Neural cell (in vitro differentiated cells): ENCODE measurements at regions not wholly inside any gene's neighbourhood (a gene's known extent, or its start where the extent isn't known, plus 50 kb on each side); places are given as distances from the start of the nearest gene placed in this dataset.
"Not testable (repeated sequence)": the region's sequence is repeated elsewhere in the genome, so short reads cannot be mapped to it uniquely, and the experiment has no call there.

Experiments
- H2AFZ ChIP-seq: fragments of 200-600, 300-800 bp; sonication (generic), shearing (Covaris generic); 2 replicates; pipeline ENCODE4 v1.6.0; 2014; ENCODE audit warnings: low read depth, mild to moderate bottlenecking, antibody characterized with exemption, low read length, moderate library complexity
- H3F3A ChIP-seq: fragments of 200-600 bp; shearing (Covaris generic); 2 replicates; pipeline ENCODE4 v1.6.1; 2016; ENCODE audit warnings: mild to moderate bottlenecking, moderate library complexity, mixed read lengths, antibody characterized with exemption, low read length; ENCODE audit not compliant: insufficient read depth, poor library complexity, severe bottlenecking
- H3K27ac ChIP-seq: fragments of 200-600, 300-800 bp; sonication (generic), shearing (Covaris generic); 2 replicates; pipeline ENCODE4 v1.5.1; 2014; ENCODE audit warnings: mild to moderate bottlenecking, low read length, moderate library complexity
- H3K27me3 ChIP-seq: fragments of 300-800, 200-600 bp; sonication (generic), shearing (Covaris generic); 2 replicates; pipeline ENCODE4 v1.6.0; 2014; ENCODE audit warnings: mild to moderate bottlenecking, low read depth, low read length, moderate library complexity; ENCODE audit not compliant: insufficient read depth
- H3K36me3 ChIP-seq: fragments of 300-800, 200-600 bp; sonication (generic), shearing (Covaris generic); 2 replicates; pipeline ENCODE4 v1.5.1; 2014; ENCODE audit warnings: mild to moderate bottlenecking, antibody characterized with exemption, low read length, moderate library complexity; ENCODE audit not compliant: insufficient read depth
- H3K4me2 ChIP-seq: fragments of 300-800, 200-600 bp; sonication (generic), shearing (Covaris generic); 2 replicates; pipeline ENCODE4 v1.6.0; 2014; ENCODE audit warnings: mild to moderate bottlenecking, low read length
- H3K4me3 ChIP-seq: fragments of 300-800, 200-600 bp; sonication (generic), shearing (Covaris generic); 2 replicates; pipeline ENCODE4 v1.5.1; 2014; ENCODE audit warnings: mild to moderate bottlenecking, low read length, moderate library complexity
- H3K79me2 ChIP-seq: fragments of 200-600 bp; shearing (Covaris generic); replicated peaks from 2 replicates; pipeline ENCODE4 v1.6.0; 2014; ENCODE audit warnings: mild to moderate bottlenecking, low read length, moderate library complexity; ENCODE audit not compliant: insufficient read depth
- H3K9ac ChIP-seq: fragments of 300-800, 200-600 bp; sonication (generic), shearing (Covaris generic); 2 replicates; pipeline ENCODE4 v1.6.1; 2016; ENCODE audit warnings: mild to moderate bottlenecking, low read length, mixed read lengths
- H3K9me2 ChIP-seq: fragments of 200-600 bp; shearing (Covaris generic); 2 replicates; pipeline ENCODE4 v1.6.1; 2016; ENCODE audit warnings: mild to moderate bottlenecking, low read length, mixed read lengths; ENCODE audit not compliant: insufficient read depth
- H3K9me3 ChIP-seq: fragments of 200-600, 300-800 bp; sonication (generic), shearing (Covaris generic); 2 replicates; pipeline ENCODE4 v1.6.1; 2016; ENCODE audit warnings: mild to moderate bottlenecking, mixed run types, low read length, moderate library complexity, mixed read lengths
- H4K20me1 ChIP-seq: fragments of 200-600 bp; shearing (Covaris generic); 2 replicates; pipeline ENCODE4 v1.6.1; 2016; ENCODE audit warnings: mild to moderate bottlenecking, mixed run types; ENCODE audit not compliant: insufficient read depth
- EP300 ChIP-seq: fragments of 450-650 bp; conservative IDR thresholded peaks from 2 replicates; pipeline ENCODE4 v1.6.1; 2014; ENCODE audit warnings: antibody characterized with exemption, mild to moderate bottlenecking, moderate library complexity; ENCODE audit not compliant: poor library complexity, severe bottlenecking
- EZH2 ChIP-seq: fragments of 200-600, 300-800 bp; shearing (Covaris generic), sonication (generic); IDR thresholded peaks from 2 replicates; pipeline ENCODE4 v1.6.1; 2014; ENCODE audit warnings: antibody characterized with exemption, low read length, borderline replicate concordance, mild to moderate bottlenecking; ENCODE audit not compliant: insufficient read depth, poor library complexity, severe bottlenecking
- MXI1 ChIP-seq: fragments of 450-650 bp; conservative IDR thresholded peaks from 2 replicates; pipeline ENCODE4 v1.6.1; 2014; ENCODE audit warnings: antibody characterized with exemption, mild to moderate bottlenecking; ENCODE audit not compliant: poor library complexity, severe bottlenecking
- POLR2AphosphoS5 ChIP-seq: IDR thresholded peaks from 2 replicates; pipeline ENCODE4 v1.6.1; 2012
- RAD21 ChIP-seq: fragments of 450-650 bp; conservative IDR thresholded peaks from 2 replicates; pipeline ENCODE4 v1.6.1; 2014; ENCODE audit warnings: antibody characterized with exemption, mild to moderate bottlenecking, moderate library complexity
- SMC3 ChIP-seq: fragments of 450-650 bp; conservative IDR thresholded peaks from 2 replicates; pipeline ENCODE4 v1.6.1; 2014; ENCODE audit warnings: antibody characterized with exemption, mild to moderate bottlenecking, moderate library complexity; ENCODE audit not compliant: poor library complexity
- TAF1 ChIP-seq: IDR thresholded peaks from 2 replicates; pipeline ENCODE4 v1.6.1; 2012; ENCODE audit warnings: low read depth
- TF ChIP-seq, protein P1 (sequence below): fragments of 450-650 bp; IDR thresholded peaks from 2 replicates; pipeline ENCODE4 v1.5.1; 2014; ENCODE audit warnings: antibody characterized with exemption, mild to moderate bottlenecking, moderate library complexity; ENCODE audit not compliant: poor library complexity, severe bottlenecking
- TF ChIP-seq, protein P2 (sequence below): IDR thresholded peaks from 2 replicates; pipeline ENCODE4 v1.6.1; 2012; ENCODE audit warnings: borderline replicate concordance

DNA sequence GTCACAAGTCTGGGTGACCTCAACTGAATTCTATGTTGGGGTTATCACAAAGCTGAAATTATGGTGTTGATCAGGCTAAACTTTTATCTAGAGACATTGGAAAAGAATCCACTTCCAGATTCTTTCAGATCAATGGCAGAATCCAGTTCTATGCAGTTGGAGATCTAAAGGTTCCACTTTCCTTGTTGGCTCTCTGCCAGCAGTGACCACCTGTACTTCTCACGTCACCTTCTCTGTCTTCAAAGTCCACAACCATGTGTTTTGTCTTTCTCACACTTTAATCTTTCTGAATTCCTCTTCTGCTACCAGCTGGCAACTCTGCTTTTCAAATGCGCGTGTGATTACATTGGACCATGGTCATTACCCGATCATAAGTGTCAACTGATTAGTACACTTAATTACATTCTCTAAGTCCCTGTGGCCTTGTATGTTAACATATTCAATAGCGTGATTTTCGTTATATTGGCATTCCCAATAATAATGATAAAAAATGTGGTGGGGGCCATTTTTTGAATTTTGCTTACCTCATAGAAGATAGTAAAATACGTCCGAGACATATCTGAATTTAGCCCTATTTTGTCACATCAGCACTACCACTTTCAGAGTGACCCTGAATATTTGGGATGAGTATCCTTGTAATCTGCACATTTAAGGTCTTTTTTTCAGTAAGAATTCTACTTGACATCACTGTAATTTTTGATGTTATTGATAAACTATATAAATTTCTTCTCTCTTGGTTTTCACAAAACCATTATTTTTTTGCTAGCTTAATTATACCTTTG is 73.7 kb upstream of the PRDM9 start:
- H3K4me3 ChIP-seq: no peak overlapping the region
- H3K9ac ChIP-seq: no peak overlapping the region
- H3F3A ChIP-seq: no peaks in the 10 kb centered on the region
- H3K36me3 ChIP-seq: no peaks in the 10 kb centered on the region
- no peak overlapping the region for H3K4me2 ChIP-seq
- no peak for TF ChIP-seq POLR2AphosphoS5
- TF ChIP-seq RAD21: no peak
- no peak for TF ChIP-seq EZH2
- TF ChIP-seq, protein P1, sequence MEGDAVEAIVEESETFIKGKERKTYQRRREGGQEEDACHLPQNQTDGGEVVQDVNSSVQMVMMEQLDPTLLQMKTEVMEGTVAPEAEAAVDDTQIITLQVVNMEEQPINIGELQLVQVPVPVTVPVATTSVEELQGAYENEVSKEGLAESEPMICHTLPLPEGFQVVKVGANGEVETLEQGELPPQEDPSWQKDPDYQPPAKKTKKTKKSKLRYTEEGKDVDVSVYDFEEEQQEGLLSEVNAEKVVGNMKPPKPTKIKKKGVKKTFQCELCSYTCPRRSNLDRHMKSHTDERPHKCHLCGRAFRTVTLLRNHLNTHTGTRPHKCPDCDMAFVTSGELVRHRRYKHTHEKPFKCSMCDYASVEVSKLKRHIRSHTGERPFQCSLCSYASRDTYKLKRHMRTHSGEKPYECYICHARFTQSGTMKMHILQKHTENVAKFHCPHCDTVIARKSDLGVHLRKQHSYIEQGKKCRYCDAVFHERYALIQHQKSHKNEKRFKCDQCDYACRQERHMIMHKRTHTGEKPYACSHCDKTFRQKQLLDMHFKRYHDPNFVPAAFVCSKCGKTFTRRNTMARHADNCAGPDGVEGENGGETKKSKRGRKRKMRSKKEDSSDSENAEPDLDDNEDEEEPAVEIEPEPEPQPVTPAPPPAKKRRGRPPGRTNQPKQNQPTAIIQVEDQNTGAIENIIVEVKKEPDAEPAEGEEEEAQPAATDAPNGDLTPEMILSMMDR: no peak
- TF ChIP-seq, protein P2, sequence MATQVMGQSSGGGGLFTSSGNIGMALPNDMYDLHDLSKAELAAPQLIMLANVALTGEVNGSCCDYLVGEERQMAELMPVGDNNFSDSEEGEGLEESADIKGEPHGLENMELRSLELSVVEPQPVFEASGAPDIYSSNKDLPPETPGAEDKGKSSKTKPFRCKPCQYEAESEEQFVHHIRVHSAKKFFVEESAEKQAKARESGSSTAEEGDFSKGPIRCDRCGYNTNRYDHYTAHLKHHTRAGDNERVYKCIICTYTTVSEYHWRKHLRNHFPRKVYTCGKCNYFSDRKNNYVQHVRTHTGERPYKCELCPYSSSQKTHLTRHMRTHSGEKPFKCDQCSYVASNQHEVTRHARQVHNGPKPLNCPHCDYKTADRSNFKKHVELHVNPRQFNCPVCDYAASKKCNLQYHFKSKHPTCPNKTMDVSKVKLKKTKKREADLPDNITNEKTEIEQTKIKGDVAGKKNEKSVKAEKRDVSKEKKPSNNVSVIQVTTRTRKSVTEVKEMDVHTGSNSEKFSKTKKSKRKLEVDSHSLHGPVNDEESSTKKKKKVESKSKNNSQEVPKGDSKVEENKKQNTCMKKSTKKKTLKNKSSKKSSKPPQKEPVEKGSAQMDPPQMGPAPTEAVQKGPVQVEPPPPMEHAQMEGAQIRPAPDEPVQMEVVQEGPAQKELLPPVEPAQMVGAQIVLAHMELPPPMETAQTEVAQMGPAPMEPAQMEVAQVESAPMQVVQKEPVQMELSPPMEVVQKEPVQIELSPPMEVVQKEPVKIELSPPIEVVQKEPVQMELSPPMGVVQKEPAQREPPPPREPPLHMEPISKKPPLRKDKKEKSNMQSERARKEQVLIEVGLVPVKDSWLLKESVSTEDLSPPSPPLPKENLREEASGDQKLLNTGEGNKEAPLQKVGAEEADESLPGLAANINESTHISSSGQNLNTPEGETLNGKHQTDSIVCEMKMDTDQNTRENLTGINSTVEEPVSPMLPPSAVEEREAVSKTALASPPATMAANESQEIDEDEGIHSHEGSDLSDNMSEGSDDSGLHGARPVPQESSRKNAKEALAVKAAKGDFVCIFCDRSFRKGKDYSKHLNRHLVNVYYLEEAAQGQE: no peak
- TF ChIP-seq SMC3: no peak
- TF ChIP-seq TAF1: no peak
- TF ChIP-seq EP300: no peak
- no peak for TF ChIP-seq MXI1
- no peak overlapping the region for H2AFZ ChIP-seq
- no peak overlapping the region for H3K27ac ChIP-seq
- H3K9me2 ChIP-seq: no peaks in the 10 kb centered on the region
- no peaks in the 10 kb centered on the region for H4K20me1 ChIP-seq
- no peaks in the 10 kb centered on the region for H3K27me3 ChIP-seq
- H3K79me2 ChIP-seq: no peaks in the 10 kb centered on the region
- H3K9me3 ChIP-seq: no peaks in the 10 kb centered on the region

DNA sequence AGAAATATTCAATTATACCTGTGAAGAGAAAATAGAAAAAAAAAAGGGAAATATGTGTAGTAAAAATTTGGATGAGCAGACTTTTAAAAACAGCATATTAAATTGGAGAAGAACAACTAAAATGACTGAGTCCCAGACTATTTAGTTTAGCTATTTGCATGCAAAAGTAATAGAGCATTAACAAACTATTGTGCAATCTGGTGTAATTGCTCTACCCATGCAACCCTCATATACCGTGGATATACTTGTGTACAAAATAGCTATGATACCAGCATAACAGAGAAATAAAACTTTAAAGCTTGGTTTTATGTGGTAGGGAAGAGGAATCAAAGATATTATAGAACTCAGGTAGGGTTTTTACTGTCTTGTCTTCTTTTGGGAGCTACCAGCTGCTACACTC is 78.7 kb upstream of the PRDM9 start:
- Histone ChIP-seq H3K9me2 (no peaks in the 10 kb centered on the region), H2AFZ (no peak overlapping the region), H4K20me1 (no peaks in the 10 kb centered on the region), H3K4me3 (no peak overlapping the region), H3K9ac (no peak overlapping the region), H3K27ac (no peak overlapping the region), H3K36me3 (no peaks in the 10 kb centered on the region), H3F3A (no peaks in the 10 kb centered on the region), H3K4me2 (no peak overlapping the region), H3K79me2 (no peaks in the 10 kb centered on the region), H3K9me3 (no peaks in the 10 kb centered on the region), H3K27me3 (no peaks in the 10 kb centered on the region)
- no peak for TF ChIP-seq POLR2AphosphoS5
- no peak for TF ChIP-seq EP300
- TF ChIP-seq, protein P2: no peak
- no peak for TF ChIP-seq MXI1
- TF ChIP-seq, protein P1: no peak
- TF ChIP-seq RAD21: no peak
- no peak for TF ChIP-seq TAF1

- not testable (repeated sequence) for H3K9ac ChIP-seq, H3K36me3 ChIP-seq, H3F3A ChIP-seq, H3K9me2 ChIP-seq, H3K4me3 ChIP-seq, H4K20me1 ChIP-seq, H3K79me2 ChIP-seq, H2AFZ ChIP-seq, H3K4me2 ChIP-seq, H3K27me3 ChIP-seq, H3K27ac ChIP-seq, H3K9me3 ChIP-seq
Measured at GRCh38 chr5:23420214-23420613, 87.2 kb upstream of the PRDM9 start.
